HEK293T (cell line): ENCODE measurements at regions not wholly inside any gene's neighbourhood (a gene's known extent, or its start where the extent isn't known, plus 50 kb on each side); places are given as distances from the start of the nearest gene placed in this dataset.

ENCODE experiments used
- BHLHE40 ChIP-seq: fragments of 450-650 bp; IDR thresholded peaks from 2 replicates; pipeline ENCODE4 v1.6.1; 2016; ENCODE audit warnings: mild to moderate bottlenecking, moderate library complexity, borderline replicate concordance
- CTBP1 ChIP-seq: fragments of 450-650 bp; IDR thresholded peaks from 2 replicates; pipeline ENCODE4 v1.6.1; 2016; ENCODE audit warnings: borderline replicate concordance
- FOXA1 ChIP-seq: fragments of 450-650 bp; IDR thresholded peaks from 2 replicates; pipeline ENCODE4 v1.6.1; 2016; ENCODE audit warnings: mild to moderate bottlenecking
- FOXK2 ChIP-seq: fragments of 450-650 bp; IDR thresholded peaks from 2 replicates; pipeline ENCODE4 v1.6.1; 2016; ENCODE audit warnings: mild to moderate bottlenecking
- FOXM1 ChIP-seq: fragments of 450-650 bp; IDR thresholded peaks from 2 replicates; pipeline ENCODE4 v1.6.1; 2017; ENCODE audit warnings: mild to moderate bottlenecking, borderline replicate concordance
- HDGF ChIP-seq: fragments of 450-650 bp; IDR thresholded peaks from 2 replicates; pipeline ENCODE4 v1.6.1; 2017; ENCODE audit warnings: antibody characterized with exemption, borderline replicate concordance
- L3MBTL2 ChIP-seq: fragments of 450-650 bp; conservative IDR thresholded peaks from 2 replicates; pipeline ENCODE4 v1.6.1; 2016; ENCODE audit warnings: mild to moderate bottlenecking
- LEF1 ChIP-seq: fragments of 450-650 bp; IDR thresholded peaks from 2 replicates; pipeline ENCODE4 v1.6.1; 2017; ENCODE audit warnings: mild to moderate bottlenecking, borderline replicate concordance
- NFRKB ChIP-seq: fragments of 450-650 bp; IDR thresholded peaks from 2 replicates; pipeline ENCODE4 v1.6.1; 2016; ENCODE audit warnings: mild to moderate bottlenecking, moderate library complexity
- PKNOX1 ChIP-seq: fragments of 450-650 bp; IDR thresholded peaks from 2 replicates; pipeline ENCODE4 v1.6.1; 2016
- SP1 ChIP-seq: fragments of 450-650 bp; IDR thresholded peaks from 2 replicates; pipeline ENCODE4 v1.6.1; 2017
- SUZ12 ChIP-seq: fragments of 450-650 bp; IDR thresholded peaks from 2 replicates; pipeline ENCODE4 v1.6.1; 2016; ENCODE audit warnings: mild to moderate bottlenecking
- TARDBP ChIP-seq: fragments of 450-650 bp; IDR thresholded peaks from 2 replicates; pipeline ENCODE4 v1.6.1; 2016

- TF ChIP-seq L3MBTL2 = no peak
- TF ChIP-seq NFRKB = no peak
- TF ChIP-seq LEF1 = no peak
- TF ChIP-seq SUZ12 = no peak
- no peak for TF ChIP-seq FOXA1
- TF ChIP-seq SP1 = no peak
- no peak for TF ChIP-seq HDGF
- TF ChIP-seq BHLHE40 = no peak
- TF ChIP-seq FOXM1 = no peak
- no peak for TF ChIP-seq TARDBP
- no peak for TF ChIP-seq CTBP1
- no peak for TF ChIP-seq PKNOX1
- no peak for TF ChIP-seq FOXK2
Observed at GRCh38 chr18:53603276-53603675, 621.2 kb downstream of the MBD2 start.
